ENCODE measurements at regions not wholly inside any gene's neighbourhood (a gene's known extent, or its start where the extent isn't known, plus 50 kb on each side); places are given as distances from the start of the nearest gene placed in this dataset.

DNA sequence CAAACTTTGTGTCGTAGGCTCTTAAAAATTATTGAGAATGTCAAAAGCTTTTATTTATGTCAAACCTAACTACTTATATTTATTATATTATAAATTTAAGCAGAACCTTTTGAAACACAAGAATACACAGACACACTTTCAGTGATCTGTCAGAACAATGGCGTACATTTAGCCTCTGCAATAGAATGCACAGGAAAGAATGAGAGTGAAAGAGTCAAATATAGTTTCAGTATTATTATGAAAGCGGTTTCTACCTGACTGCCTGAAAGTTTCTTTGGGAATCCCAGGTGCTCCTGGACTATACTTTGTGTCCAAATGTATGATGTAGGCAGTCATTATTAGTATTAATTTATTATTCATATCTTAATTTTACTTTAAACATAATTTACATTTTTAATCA is 872.0 kb upstream of the AGA start:
- TF ChIP-seq, protein P1, sequence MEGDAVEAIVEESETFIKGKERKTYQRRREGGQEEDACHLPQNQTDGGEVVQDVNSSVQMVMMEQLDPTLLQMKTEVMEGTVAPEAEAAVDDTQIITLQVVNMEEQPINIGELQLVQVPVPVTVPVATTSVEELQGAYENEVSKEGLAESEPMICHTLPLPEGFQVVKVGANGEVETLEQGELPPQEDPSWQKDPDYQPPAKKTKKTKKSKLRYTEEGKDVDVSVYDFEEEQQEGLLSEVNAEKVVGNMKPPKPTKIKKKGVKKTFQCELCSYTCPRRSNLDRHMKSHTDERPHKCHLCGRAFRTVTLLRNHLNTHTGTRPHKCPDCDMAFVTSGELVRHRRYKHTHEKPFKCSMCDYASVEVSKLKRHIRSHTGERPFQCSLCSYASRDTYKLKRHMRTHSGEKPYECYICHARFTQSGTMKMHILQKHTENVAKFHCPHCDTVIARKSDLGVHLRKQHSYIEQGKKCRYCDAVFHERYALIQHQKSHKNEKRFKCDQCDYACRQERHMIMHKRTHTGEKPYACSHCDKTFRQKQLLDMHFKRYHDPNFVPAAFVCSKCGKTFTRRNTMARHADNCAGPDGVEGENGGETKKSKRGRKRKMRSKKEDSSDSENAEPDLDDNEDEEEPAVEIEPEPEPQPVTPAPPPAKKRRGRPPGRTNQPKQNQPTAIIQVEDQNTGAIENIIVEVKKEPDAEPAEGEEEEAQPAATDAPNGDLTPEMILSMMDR (IDR thresholded peaks at IDR 0.05): no peak
- no peak for TF ChIP-seq POLR2A (IDR thresholded peaks at IDR 0.05)
